OCI-LY1 (cell line): ENCODE measurements at regions not wholly inside any gene's neighbourhood (a gene's known extent, or its start where the extent isn't known, plus 50 kb on each side); places are given as distances from the start of the nearest gene placed in this dataset.

Experiments used
- H2AFZ ChIP-seq: fragments of 200-600 bp; sonication (generic), shearing (Covaris generic); 2 replicates; pipeline ENCODE4 v1.6.0; 2014; ENCODE audit warnings: antibody characterized with exemption, mild to moderate bottlenecking, low read length
- H3F3A ChIP-seq: fragments of 200-600 bp; sonication (generic), shearing (Covaris generic); 2 replicates; pipeline ENCODE4 v1.6.0; 2014; ENCODE audit warnings: mild to moderate bottlenecking, antibody characterized with exemption, low read length, moderate library complexity; ENCODE audit not compliant: insufficient read depth
- H3K27ac ChIP-seq: fragments of 200-600 bp; sonication (generic); 2 replicates; pipeline ENCODE4 v1.5.1; 2014; ENCODE audit warnings: low read length, mixed run types, mild to moderate bottlenecking, low read depth; ENCODE audit not compliant: poor library complexity, severe bottlenecking
- H3K27me3 ChIP-seq: fragments of 200-600 bp; sonication (generic); 2 replicates; pipeline ENCODE4 v1.6.0; 2014; ENCODE audit warnings: antibody characterized with exemption, mild to moderate bottlenecking, low read length, moderate library complexity; ENCODE audit not compliant: insufficient read depth
- H3K36me3 ChIP-seq: fragments of 200-600 bp; sonication (generic); 2 replicates; pipeline ENCODE4 v1.6.1; 2014; ENCODE audit warnings: mild to moderate bottlenecking, antibody characterized with exemption, low read length, moderate library complexity, mixed read lengths; ENCODE audit not compliant: insufficient read depth
- H3K4me1 ChIP-seq: fragments of 200-600 bp; sonication (generic); 2 replicates; pipeline ENCODE4 v1.5.1; 2014; ENCODE audit warnings: mild to moderate bottlenecking, low read length, moderate library complexity; ENCODE audit not compliant: insufficient read depth, severe bottlenecking
- H3K4me2 ChIP-seq: fragments of 200-600 bp; sonication (generic), shearing (Covaris generic); 2 replicates; pipeline ENCODE4 v1.6.1; 2014; ENCODE audit warnings: low read length
- H3K4me3 ChIP-seq: fragments of 200-600 bp; sonication (generic); 2 replicates; pipeline ENCODE4 v1.5.1; 2014; ENCODE audit warnings: low read length, low read depth, mild to moderate bottlenecking, mixed read lengths; ENCODE audit not compliant: poor library complexity, severe bottlenecking
- H3K79me2 ChIP-seq: fragments of 200-600 bp; shearing (Covaris generic); 2 replicates; pipeline ENCODE4 v1.6.1; 2016; ENCODE audit warnings: mixed run types, low read length, mixed read lengths; ENCODE audit not compliant: insufficient read depth
- H3K9ac ChIP-seq: fragments of 200-600 bp; sonication (generic), shearing (Covaris generic); 2 replicates; pipeline ENCODE4 v1.6.1; 2014; ENCODE audit warnings: mild to moderate bottlenecking, low read length, mixed read lengths
- H3K9me2 ChIP-seq: fragments of 200-600 bp; sonication (generic), shearing (Covaris generic); 2 replicates; pipeline ENCODE4 v1.6.1; 2014; ENCODE audit warnings: low read depth, mild to moderate bottlenecking, low read length, mixed read lengths
- H3K9me3 ChIP-seq: fragments of 200-600 bp; shearing (Covaris generic); 2 replicates; pipeline ENCODE4 v1.6.1; 2014; ENCODE audit warnings: low read length, mixed read lengths
- H4K20me1 ChIP-seq: fragments of 200-600 bp; sonication (generic), shearing (Covaris generic); 2 replicates; pipeline ENCODE4 v1.6.0; 2016; ENCODE audit warnings: mild to moderate bottlenecking, low read length; ENCODE audit not compliant: insufficient read depth
- EZH2 ChIP-seq: fragments of 200-600 bp; sonication (generic), shearing (Covaris generic); IDR thresholded peaks from 2 replicates; pipeline ENCODE4 v1.8.0; 2017; ENCODE audit warnings: borderline replicate concordance, mixed run types, mild to moderate bottlenecking, antibody characterized with exemption, low read length, moderate library complexity, mixed read lengths
- TF ChIP-seq, protein P1 (sequence below): fragments of 200-600 bp; sonication (generic), shearing (Covaris generic); IDR thresholded peaks from 2 replicates; pipeline ENCODE4 v1.5.1; 2017; ENCODE audit warnings: mild to moderate bottlenecking, antibody characterized with exemption, low read length, moderate library complexity, mixed read lengths

DNA sequence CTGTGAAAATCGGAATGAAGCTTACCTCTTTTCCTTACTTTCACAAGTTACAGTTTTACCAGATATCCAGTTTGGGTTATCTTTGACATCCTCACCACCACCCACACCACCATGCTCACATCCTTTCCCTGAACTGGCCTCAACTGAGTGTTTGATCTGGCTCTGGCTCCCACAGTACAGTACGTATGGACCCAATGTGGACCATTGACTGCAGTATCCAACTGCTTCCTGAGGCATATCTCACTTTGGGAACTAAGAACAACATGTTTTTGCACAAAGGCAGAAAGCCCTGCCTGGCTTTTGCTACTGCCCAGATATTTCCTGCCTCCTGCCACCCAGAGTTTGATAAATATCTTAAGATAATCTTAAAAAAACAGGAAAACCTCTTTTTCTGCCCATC lies 1232.0 kb upstream of the CDH18 start:
- no peak overlapping the region for H3K4me2 ChIP-seq
- no peak overlapping the region for H3K4me3 ChIP-seq
- H3K9ac ChIP-seq = no peak overlapping the region
- no peaks in the 10 kb centered on the region for H3K79me2 ChIP-seq
- TF ChIP-seq, protein P1, sequence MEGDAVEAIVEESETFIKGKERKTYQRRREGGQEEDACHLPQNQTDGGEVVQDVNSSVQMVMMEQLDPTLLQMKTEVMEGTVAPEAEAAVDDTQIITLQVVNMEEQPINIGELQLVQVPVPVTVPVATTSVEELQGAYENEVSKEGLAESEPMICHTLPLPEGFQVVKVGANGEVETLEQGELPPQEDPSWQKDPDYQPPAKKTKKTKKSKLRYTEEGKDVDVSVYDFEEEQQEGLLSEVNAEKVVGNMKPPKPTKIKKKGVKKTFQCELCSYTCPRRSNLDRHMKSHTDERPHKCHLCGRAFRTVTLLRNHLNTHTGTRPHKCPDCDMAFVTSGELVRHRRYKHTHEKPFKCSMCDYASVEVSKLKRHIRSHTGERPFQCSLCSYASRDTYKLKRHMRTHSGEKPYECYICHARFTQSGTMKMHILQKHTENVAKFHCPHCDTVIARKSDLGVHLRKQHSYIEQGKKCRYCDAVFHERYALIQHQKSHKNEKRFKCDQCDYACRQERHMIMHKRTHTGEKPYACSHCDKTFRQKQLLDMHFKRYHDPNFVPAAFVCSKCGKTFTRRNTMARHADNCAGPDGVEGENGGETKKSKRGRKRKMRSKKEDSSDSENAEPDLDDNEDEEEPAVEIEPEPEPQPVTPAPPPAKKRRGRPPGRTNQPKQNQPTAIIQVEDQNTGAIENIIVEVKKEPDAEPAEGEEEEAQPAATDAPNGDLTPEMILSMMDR = no peak
- no peak for TF ChIP-seq EZH2
- no peaks in the 10 kb centered on the region for H4K20me1 ChIP-seq
- H3K36me3 ChIP-seq = no peaks in the 10 kb centered on the region
- no peaks in the 10 kb centered on the region for H3K27me3 ChIP-seq
- H3F3A ChIP-seq = no peaks in the 10 kb centered on the region
- H2AFZ ChIP-seq = no peak overlapping the region
- H3K9me3 ChIP-seq = no peaks in the 10 kb centered on the region
- no peak overlapping the region for H3K27ac ChIP-seq
- no peaks in the 10 kb centered on the region for H3K9me2 ChIP-seq
- H3K4me1 ChIP-seq = no peaks in the 10 kb centered on the region

DNA sequence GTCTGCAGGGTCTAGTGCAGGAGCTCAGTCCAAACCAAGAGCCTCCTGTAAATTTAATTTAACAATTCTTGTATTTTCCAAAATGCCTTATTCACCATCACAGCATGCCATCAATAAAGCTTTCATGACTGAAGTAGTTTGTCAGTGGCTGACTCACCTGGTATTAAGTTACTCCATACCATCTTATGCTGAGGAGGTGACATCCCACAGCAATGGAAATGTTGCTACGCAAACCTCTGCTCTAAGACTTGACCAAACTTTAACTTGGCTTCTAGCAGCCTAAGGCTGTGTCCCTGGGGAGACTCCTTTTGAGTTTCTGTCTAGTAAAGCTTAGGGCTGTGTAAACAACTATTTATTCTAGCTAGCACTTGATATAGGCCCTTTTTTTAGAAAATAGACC lies 1231.3 kb upstream of the CDH18 start:
- no peaks in the 10 kb centered on the region for H3K9me3 ChIP-seq
- H2AFZ ChIP-seq = no peak overlapping the region
- H3K9me2 ChIP-seq = no peaks in the 10 kb centered on the region
- H3K27me3 ChIP-seq = no peaks in the 10 kb centered on the region
- no peaks in the 10 kb centered on the region for H3K79me2 ChIP-seq
- TF ChIP-seq, protein P1 = no peak
- TF ChIP-seq EZH2 = no peak
- H3K36me3 ChIP-seq = no peaks in the 10 kb centered on the region
- no peak overlapping the region for H3K9ac ChIP-seq
- no peak overlapping the region for H3K4me2 ChIP-seq
- H3K4me3 ChIP-seq = no peak overlapping the region
- H4K20me1 ChIP-seq = no peaks in the 10 kb centered on the region
- no peaks in the 10 kb centered on the region for H3F3A ChIP-seq
- no peaks in the 10 kb centered on the region for H3K4me1 ChIP-seq
- H3K27ac ChIP-seq = no peak overlapping the region

DNA sequence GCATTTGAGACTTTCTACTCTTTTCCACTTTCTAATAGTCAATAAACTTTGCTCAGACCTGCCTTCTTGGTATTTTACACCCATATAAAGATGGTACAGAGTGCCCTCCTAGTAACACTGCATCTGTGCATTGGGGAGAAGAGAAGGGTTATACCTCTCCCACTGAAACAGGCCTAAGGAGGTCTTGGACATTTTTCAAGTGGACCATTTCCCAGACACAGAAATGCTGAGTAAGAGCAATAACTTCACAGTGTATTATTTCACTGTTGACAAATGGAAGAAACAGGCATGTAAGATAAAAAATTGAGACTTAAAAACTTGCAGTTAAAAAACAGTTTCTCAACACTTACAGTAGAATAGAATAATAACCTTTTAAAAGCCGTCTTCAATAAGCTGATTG lies 1224.0 kb upstream of the CDH18 start:
- Histone ChIP-seq H3K4me1 (no peaks in the 10 kb centered on the region), H3K9ac (no peak overlapping the region), H3K27me3 (no peaks in the 10 kb centered on the region), H3K9me2 (no peaks in the 10 kb centered on the region), H3K9me3 (no peaks in the 10 kb centered on the region), H3K4me2 (no peak overlapping the region), H3K36me3 (no peaks in the 10 kb centered on the region), H3F3A (no peaks in the 10 kb centered on the region), H2AFZ (no peak overlapping the region), H3K79me2 (no peaks in the 10 kb centered on the region), H3K4me3 (no peak overlapping the region), H4K20me1 (no peaks in the 10 kb centered on the region), H3K27ac (no peak overlapping the region)
- TF ChIP-seq EZH2 = no peak
- TF ChIP-seq, protein P1 = no peak
